Left ventricle myocardium inferior (tissue), 1 donor: ENCODE measurements at regions not wholly inside any gene's neighbourhood (a gene's known extent, or its start where the extent isn't known, plus 50 kb on each side); places are given as distances from the start of the nearest gene placed in this dataset.

ENCODE experiments used
- DNase-seq: peaks from one replicate; pipeline ENCODE4 v3.0.0-alpha.2; 2020
- H3K27ac ChIP-seq: fragments of 200-600 bp; replicated peaks from 2 replicates; pipeline ENCODE4 v1.8.0; 2021
- H3K27me3 ChIP-seq: fragments of 200-600 bp; 2 replicates; pipeline ENCODE4 v1.8.0; 2021; ENCODE audit warnings: low read depth
- H3K36me3 ChIP-seq: fragments of 200-600 bp; 2 replicates; pipeline ENCODE4 v1.8.0; 2021
- H3K4me1 ChIP-seq: fragments of 200-600 bp; 2 replicates; pipeline ENCODE4 v1.8.0; 2021
- H3K4me3 ChIP-seq: fragments of 200-600 bp; 2 replicates; pipeline ENCODE4 v1.8.0; 2021; ENCODE audit warnings: mild to moderate bottlenecking, moderate library complexity
- H3K9me3 ChIP-seq: fragments of 200-600 bp; replicated peaks from 2 replicates; pipeline ENCODE4 v1.8.0; 2021
- intact Hi-C: fragments of 100-400 bp; cut with micrococcal nuclease; formaldehyde crosslinking; loops from one replicate; pipeline ENCODE4 v1.11.0; 2022
- TF ChIP-seq, protein P1 (sequence below): fragments of 200-600 bp; IDR thresholded peaks from 2 replicates; pipeline ENCODE4 v1.8.0; 2021; ENCODE audit warnings: antibody characterized with exemption, mild to moderate bottlenecking, borderline replicate concordance
- donor health status: DM: no; HTN: yes; CAD: no; lungs with severe emphysema.

DNA sequence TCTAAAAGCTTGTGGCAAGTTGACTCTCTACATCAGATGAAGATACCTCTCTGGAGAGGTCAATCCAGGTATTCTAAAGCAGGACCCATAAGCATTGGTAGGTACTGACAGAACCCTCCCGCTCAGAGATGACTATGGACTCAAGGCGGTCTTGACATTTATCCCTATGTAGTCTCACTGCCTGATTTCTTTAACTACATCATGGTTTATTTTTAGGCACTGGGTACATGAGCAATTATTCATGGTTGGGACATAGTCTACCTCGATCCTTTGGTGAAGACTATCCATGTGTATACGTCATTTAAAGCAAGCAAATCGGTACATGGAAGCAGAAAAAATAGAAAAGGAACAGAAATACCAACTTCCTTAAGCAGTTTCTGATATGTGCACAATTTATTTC is 136.2 kb upstream of the TAB2 start:
- intact Hi-C loops = no loop called here
- H3K9me3 ChIP-seq = peaks cover 21% of the 10 kb centered on the region
- H3K36me3 ChIP-seq = no peaks in the 10 kb centered on the region
- DNase-seq = no peak
- H3K4me3 ChIP-seq = no peak overlapping the region
- no peak overlapping the region for H3K27ac ChIP-seq
- no peaks in the 10 kb centered on the region for H3K4me1 ChIP-seq
- H3K27me3 ChIP-seq = no peaks in the 10 kb centered on the region
- TF ChIP-seq, protein P1, sequence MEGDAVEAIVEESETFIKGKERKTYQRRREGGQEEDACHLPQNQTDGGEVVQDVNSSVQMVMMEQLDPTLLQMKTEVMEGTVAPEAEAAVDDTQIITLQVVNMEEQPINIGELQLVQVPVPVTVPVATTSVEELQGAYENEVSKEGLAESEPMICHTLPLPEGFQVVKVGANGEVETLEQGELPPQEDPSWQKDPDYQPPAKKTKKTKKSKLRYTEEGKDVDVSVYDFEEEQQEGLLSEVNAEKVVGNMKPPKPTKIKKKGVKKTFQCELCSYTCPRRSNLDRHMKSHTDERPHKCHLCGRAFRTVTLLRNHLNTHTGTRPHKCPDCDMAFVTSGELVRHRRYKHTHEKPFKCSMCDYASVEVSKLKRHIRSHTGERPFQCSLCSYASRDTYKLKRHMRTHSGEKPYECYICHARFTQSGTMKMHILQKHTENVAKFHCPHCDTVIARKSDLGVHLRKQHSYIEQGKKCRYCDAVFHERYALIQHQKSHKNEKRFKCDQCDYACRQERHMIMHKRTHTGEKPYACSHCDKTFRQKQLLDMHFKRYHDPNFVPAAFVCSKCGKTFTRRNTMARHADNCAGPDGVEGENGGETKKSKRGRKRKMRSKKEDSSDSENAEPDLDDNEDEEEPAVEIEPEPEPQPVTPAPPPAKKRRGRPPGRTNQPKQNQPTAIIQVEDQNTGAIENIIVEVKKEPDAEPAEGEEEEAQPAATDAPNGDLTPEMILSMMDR = no peak

GRCh38 chr6:149182262-149182661 is 135.2 kb upstream of the TAB2 start:
- Histone ChIP-seq H3K9me3 (peaks cover 19% of the 10 kb centered on the region), H3K27me3 (no peaks in the 10 kb centered on the region), H3K27ac (no peak overlapping the region), H3K4me3 (no peak overlapping the region), H3K4me1 (no peaks in the 10 kb centered on the region), H3K36me3 (no peaks in the 10 kb centered on the region)
- intact Hi-C loops = no loop called here
- TF ChIP-seq, protein P1 = no peak
- no peak for DNase-seq

- DNase-seq = no peak
- TF ChIP-seq, protein P1 = no peak
- Histone ChIP-seq H3K27me3 (peaks cover under 1% of the 10 kb centered on the region), H3K4me3 (no peak overlapping the region), H3K27ac (no peak overlapping the region), H3K4me1 (no peaks in the 10 kb centered on the region), H3K9me3 (peaks cover 35% of the 10 kb centered on the region), H3K36me3 (no peaks in the 10 kb centered on the region)
- intact Hi-C loops = no loop called here
These were observed 133.0 kb upstream of the TAB2 start for GRCh38 chr6:149184523-149184922.

GRCh38 chr6:149185799-149186357 is 131.6 kb upstream of the TAB2 start:
- Histone ChIP-seq H3K4me1 (no peaks in the 10 kb centered on the region), H3K36me3 (no peaks in the 10 kb centered on the region), H3K9me3 (peaks cover 35% of the 10 kb centered on the region), H3K4me3 (no peak overlapping the region), H3K27ac (no peak overlapping the region), H3K27me3 (peaks cover 14% of the 10 kb centered on the region)
- DNase-seq = no peak
- intact Hi-C loops = no loop called here
- TF ChIP-seq, protein P1 = no peak

DNA sequence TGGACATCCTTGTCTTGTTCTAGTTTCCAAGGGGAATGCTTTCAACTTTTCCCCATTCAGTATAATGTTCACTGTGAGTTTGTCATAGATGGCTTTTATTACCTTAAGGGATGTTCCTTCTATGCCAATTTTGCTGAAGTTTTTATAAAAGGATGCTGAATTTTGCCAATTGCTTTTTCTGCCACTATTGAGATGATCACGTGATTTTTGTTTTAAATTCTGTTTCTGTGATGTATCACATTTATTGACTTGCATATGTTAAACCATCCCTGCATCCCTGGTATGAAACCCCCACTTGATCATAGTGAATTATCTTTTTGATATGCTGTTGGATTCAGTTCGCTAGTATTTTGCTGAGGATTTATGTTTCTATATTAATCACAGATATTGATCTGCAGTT is 130.6 kb upstream of the TAB2 start:
- peaks cover 35% of the 10 kb centered on the region for H3K9me3 ChIP-seq
- TF ChIP-seq, protein P1 = no peak
- H3K4me1 ChIP-seq = no peaks in the 10 kb centered on the region
- no peak overlapping the region for H3K27ac ChIP-seq
- H3K36me3 ChIP-seq = no peaks in the 10 kb centered on the region
- intact Hi-C loops = no loop called here
- peaks cover 16% of the 10 kb centered on the region for H3K27me3 ChIP-seq
- no peak overlapping the region for H3K4me3 ChIP-seq
- no peak for DNase-seq
